Activated CD4-positive, CD25-positive, alpha-beta regulatory T cell treated with anti-CD3 and anti-CD28 coated beads, Interleukin-2, amount 50 U/mL, for 24 hours (primary cell): ENCODE measurements at regions not wholly inside any gene's neighbourhood (a gene's known extent, or its start where the extent isn't known, plus 50 kb on each side); places are given as distances from the start of the nearest gene placed in this dataset.

Source experiments
- ATAC-seq, 2 donors: fragments of 150-1000 bp; cut with Tn5 transposase; one replicate each; pipeline ENCODE4 v1.10.0; 2021; ENCODE audit warnings: mild to moderate bottlenecking in 1 of 2, moderate library complexity in 1 of 2

GRCh38 chr4:122508083-122508482, 51.6 kb upstream of the IL2 start:
- ATAC-seq = peak; percentile 46 to 54
